GM23338 (cell line): ENCODE measurements at regions not wholly inside any gene's neighbourhood (a gene's known extent, or its start where the extent isn't known, plus 50 kb on each side); places are given as distances from the start of the nearest gene placed in this dataset.

Experiments
- ATAC-seq: fragments of 200-7000 bp; cut with Tn5 transposase; 3 replicates; pipeline ENCODE4 v1.9.1; 2020
- DNase-seq: peaks from one replicate; pipeline ENCODE4 v3.0.0-alpha.2; 2015; ENCODE audit warnings: low spot score
- H2AFZ ChIP-seq: fragments of 200-600 bp; sonication (generic); 2 replicates; pipeline ENCODE4 v1.8.0; 2016; ENCODE audit warnings: antibody characterized with exemption, mild to moderate bottlenecking, moderate library complexity
- H3F3A ChIP-seq: fragments of 200-600 bp; sonication (generic); replicated peaks from 2 replicates; pipeline ENCODE4 v1.8.0; 2017; ENCODE audit warnings: antibody characterized with exemption, mixed run types, low read depth
- H3K27ac ChIP-seq: fragments of 200-600 bp; sonication (generic); 2 replicates; pipeline ENCODE4 v1.6.1; 2016; ENCODE audit warnings: low read depth
- H3K27me3 ChIP-seq: fragments of 200-600 bp; sonication (generic); 2 replicates; pipeline ENCODE4 v1.8.0; 2016; ENCODE audit warnings: mild to moderate bottlenecking, mixed run types, moderate library complexity; ENCODE audit not compliant: insufficient read depth
- H3K36me3 ChIP-seq: fragments of 200-600 bp; sonication (generic); 2 replicates; pipeline ENCODE4 v1.8.0; 2016; ENCODE audit warnings: mild to moderate bottlenecking; ENCODE audit not compliant: insufficient read depth
- H3K4me1 ChIP-seq: fragments of 200-600 bp; sonication (generic); 2 replicates; pipeline ENCODE4 v1.8.0; 2016; ENCODE audit warnings: mild to moderate bottlenecking, moderate library complexity; ENCODE audit not compliant: insufficient read depth
- H3K4me2 ChIP-seq: fragments of 200-600 bp; sonication (generic); 2 replicates; pipeline ENCODE4 v1.7.1; 2017; ENCODE audit warnings: mixed run types
- H3K4me3 ChIP-seq: fragments of 200-600 bp; sonication (generic); 2 replicates; pipeline ENCODE4 v1.6.1; 2016; ENCODE audit warnings: mixed run types
- H3K79me2 ChIP-seq: fragments of 200-600 bp; sonication (generic); replicated peaks from 2 replicates; pipeline ENCODE4 v1.8.0; 2017; ENCODE audit warnings: mild to moderate bottlenecking; ENCODE audit not compliant: insufficient read depth
- H3K9me2 ChIP-seq: fragments of 200-600 bp; sonication (generic); 2 replicates; pipeline ENCODE4 v1.8.0; 2017; ENCODE audit not compliant: insufficient read depth
- H4K20me1 ChIP-seq: fragments of 200-600 bp; sonication (generic); replicated peaks from 2 replicates; pipeline ENCODE4 v1.8.0; 2017; ENCODE audit warnings: mild to moderate bottlenecking; ENCODE audit not compliant: insufficient read depth
- H3K27ac Mint-ChIP-seq: 2 replicates; pipeline ENCODE4 v1.8.0; 2020; ENCODE audit warnings: inconsistent platforms, mild to moderate bottlenecking, moderate library complexity, mixed read lengths
- H3K27me3 Mint-ChIP-seq: 3 replicates; pipeline ENCODE4 v1.8.0; 2022; ENCODE audit warnings: low read depth, mild to moderate bottlenecking, moderate library complexity, mixed read lengths, inconsistent platforms; ENCODE audit not compliant: insufficient read depth, poor library complexity
- H3K36me3 Mint-ChIP-seq: 3 replicates; pipeline ENCODE4 v1.8.0; 2021; ENCODE audit warnings: low read depth, mild to moderate bottlenecking, inconsistent platforms, moderate library complexity, mixed read lengths
- H3K4me1 Mint-ChIP-seq: 3 replicates; pipeline ENCODE4 v1.8.0; 2020; ENCODE audit warnings: mild to moderate bottlenecking, inconsistent platforms, mixed read lengths
- H3K4me3 Mint-ChIP-seq: 3 replicates; pipeline ENCODE4 v1.8.0; 2021; ENCODE audit warnings: moderate library complexity, mild to moderate bottlenecking, inconsistent platforms, mixed read lengths
- H3K9me3 Mint-ChIP-seq: 3 replicates; pipeline ENCODE4 v1.8.0; 2020; ENCODE audit warnings: moderate library complexity, mild to moderate bottlenecking, inconsistent platforms, mixed read lengths
- ETS1 ChIP-seq: IDR thresholded peaks from 2 replicates; pipeline ENCODE4 v1.6.1; 2016; ENCODE audit warnings: antibody characterized with exemption
- EZH2 ChIP-seq: fragments of 200-600 bp; sonication (generic); IDR thresholded peaks from one replicate; pipeline ENCODE4 v1.8.0; 2017; ENCODE audit warnings: antibody characterized with exemption, mild to moderate bottlenecking, low read depth; ENCODE audit not compliant: unreplicated experiment
- EZH2phosphoT487 ChIP-seq: fragments of 200-600 bp; sonication (generic); IDR thresholded peaks from one replicate; pipeline ENCODE4 v1.8.1; 2018; ENCODE audit warnings: antibody characterized with exemption; ENCODE audit not compliant: unreplicated experiment
- JUNB ChIP-seq: IDR thresholded peaks from one replicate; pipeline ENCODE4 v1.6.1; 2016; ENCODE audit warnings: antibody characterized with exemption; ENCODE audit not compliant: unreplicated experiment
- REST ChIP-seq: IDR thresholded peaks from one replicate; pipeline ENCODE4 v1.6.1; 2018; ENCODE audit warnings: antibody characterized with exemption; ENCODE audit not compliant: unreplicated experiment
- STAT1 ChIP-seq: IDR thresholded peaks from one replicate; pipeline ENCODE4 v1.6.1; 2016; ENCODE audit warnings: antibody characterized with exemption; ENCODE audit not compliant: unreplicated experiment
- ZNF114 ChIP-seq: fragments of 250-450 bp; sonication (Bioruptor Pico); IDR thresholded peaks from 2 replicates; pipeline ENCODE4 v1.5.0; 2020; ENCODE audit warnings: mild to moderate bottlenecking, moderate library complexity
- ZNF331 ChIP-seq: fragments of 250-450 bp; sonication (Bioruptor Pico); IDR thresholded peaks from 2 replicates; pipeline ENCODE4 v1.5.0; 2020; ENCODE audit warnings: low read depth, mild to moderate bottlenecking, moderate library complexity

- H3K36me3 ChIP-seq = no peaks in the 10 kb centered on the region
- Mint-ChIP-seq H3K27me3 (no peaks in the 10 kb centered on the region), H3K4me1 (peaks cover 4% of the 10 kb centered on the region; the same call in 2 of the 3 replicates), H3K4me3 (no peak overlapping the region), H3K36me3 (peaks cover 3% of the 10 kb centered on the region; the same call in 2 of the 3 replicates), H3K9me3 (peaks cover 6% of the 10 kb centered on the region; the same call in 2 of the 3 replicates), H3K27ac (no peak overlapping the region)
- no peak overlapping the region for H3K4me2 ChIP-seq
- H3K9me2 ChIP-seq = peaks cover 4% of the 10 kb centered on the region; the same call in 1 of the 2 replicates
- H3K27me3 ChIP-seq = no peaks in the 10 kb centered on the region
- H3F3A ChIP-seq = no peaks in the 10 kb centered on the region
- H3K4me1 ChIP-seq = no peaks in the 10 kb centered on the region
- TF ChIP-seq ETS1 (no peak), EZH2phosphoT487 (no peak), ZNF114 (no peak)
- no peaks in the 10 kb centered on the region for H3K79me2 ChIP-seq
- no peak overlapping the region for H3K4me3 ChIP-seq
- DNase-seq (no peak), ATAC-seq (no peak)
- no peaks in the 10 kb centered on the region for H4K20me1 ChIP-seq
- H3K27ac ChIP-seq = no peak overlapping the region
- H2AFZ ChIP-seq = no peak overlapping the region
Observed at GRCh38 chr3:78267235-78267634, 1227.3 kb downstream of the ROBO2 start.

GRCh38 chr3:78268087-78268486 lies 1228.2 kb downstream of the ROBO2 start:
- Histone ChIP-seq H3K36me3 (no peaks in the 10 kb centered on the region), H3K27me3 (no peaks in the 10 kb centered on the region), H2AFZ (no peak overlapping the region), H3K79me2 (no peaks in the 10 kb centered on the region), H3K9me2 (peaks cover 6% of the 10 kb centered on the region; the same call in 1 of the 2 replicates), H3F3A (no peaks in the 10 kb centered on the region), H3K4me2 (no peak overlapping the region), H4K20me1 (no peaks in the 10 kb centered on the region), H3K4me1 (no peaks in the 10 kb centered on the region), H3K27ac (no peak overlapping the region), H3K4me3 (no peak overlapping the region)
- TF ChIP-seq EZH2 = no peak
- no peak for TF ChIP-seq REST
- no peak for TF ChIP-seq STAT1
- TF ChIP-seq ZNF331 (CRISPR knock-in tag) = no peak
- no peak for TF ChIP-seq JUNB
- Mint-ChIP-seq H3K27ac (no peak overlapping the region), H3K9me3 (peaks cover 6% of the 10 kb centered on the region; the same call in 2 of the 3 replicates), H3K4me1 (peaks cover 4% of the 10 kb centered on the region; the same call in 2 of the 3 replicates), H3K27me3 (no peaks in the 10 kb centered on the region), H3K4me3 (no peak overlapping the region), H3K36me3 (peaks cover 3% of the 10 kb centered on the region; the same call in 2 of the 3 replicates)
- ATAC-seq = no peak
- DNase-seq = no peak
